Neural cell (in vitro differentiated cells): ENCODE measurements at regions not wholly inside any gene's neighbourhood (a gene's known extent, or its start where the extent isn't known, plus 50 kb on each side); places are given as distances from the start of the nearest gene placed in this dataset.

Source experiments
- H2AFZ ChIP-seq: fragments of 200-600, 300-800 bp; sonication (generic), shearing (Covaris generic); 2 replicates; pipeline ENCODE4 v1.6.0; 2014; ENCODE audit warnings: low read depth, mild to moderate bottlenecking, antibody characterized with exemption, low read length, moderate library complexity
- H3F3A ChIP-seq: fragments of 200-600 bp; shearing (Covaris generic); 2 replicates; pipeline ENCODE4 v1.6.1; 2016; ENCODE audit warnings: mild to moderate bottlenecking, moderate library complexity, mixed read lengths, antibody characterized with exemption, low read length; ENCODE audit not compliant: insufficient read depth, poor library complexity, severe bottlenecking
- H3K27ac ChIP-seq: fragments of 200-600, 300-800 bp; sonication (generic), shearing (Covaris generic); 2 replicates; pipeline ENCODE4 v1.5.1; 2014; ENCODE audit warnings: mild to moderate bottlenecking, low read length, moderate library complexity
- H3K27me3 ChIP-seq: fragments of 300-800, 200-600 bp; sonication (generic), shearing (Covaris generic); 2 replicates; pipeline ENCODE4 v1.6.0; 2014; ENCODE audit warnings: mild to moderate bottlenecking, low read depth, low read length, moderate library complexity; ENCODE audit not compliant: insufficient read depth
- H3K36me3 ChIP-seq: fragments of 300-800, 200-600 bp; sonication (generic), shearing (Covaris generic); 2 replicates; pipeline ENCODE4 v1.5.1; 2014; ENCODE audit warnings: mild to moderate bottlenecking, antibody characterized with exemption, low read length, moderate library complexity; ENCODE audit not compliant: insufficient read depth
- H3K4me2 ChIP-seq: fragments of 300-800, 200-600 bp; sonication (generic), shearing (Covaris generic); 2 replicates; pipeline ENCODE4 v1.6.0; 2014; ENCODE audit warnings: mild to moderate bottlenecking, low read length
- H3K4me3 ChIP-seq: fragments of 300-800, 200-600 bp; sonication (generic), shearing (Covaris generic); 2 replicates; pipeline ENCODE4 v1.5.1; 2014; ENCODE audit warnings: mild to moderate bottlenecking, low read length, moderate library complexity
- H3K79me2 ChIP-seq: fragments of 200-600 bp; shearing (Covaris generic); replicated peaks from 2 replicates; pipeline ENCODE4 v1.6.0; 2014; ENCODE audit warnings: mild to moderate bottlenecking, low read length, moderate library complexity; ENCODE audit not compliant: insufficient read depth
- H3K9ac ChIP-seq: fragments of 300-800, 200-600 bp; sonication (generic), shearing (Covaris generic); 2 replicates; pipeline ENCODE4 v1.6.1; 2016; ENCODE audit warnings: mild to moderate bottlenecking, low read length, mixed read lengths
- H3K9me2 ChIP-seq: fragments of 200-600 bp; shearing (Covaris generic); 2 replicates; pipeline ENCODE4 v1.6.1; 2016; ENCODE audit warnings: mild to moderate bottlenecking, low read length, mixed read lengths; ENCODE audit not compliant: insufficient read depth
- H3K9me3 ChIP-seq: fragments of 200-600, 300-800 bp; sonication (generic), shearing (Covaris generic); 2 replicates; pipeline ENCODE4 v1.6.1; 2016; ENCODE audit warnings: mild to moderate bottlenecking, mixed run types, low read length, moderate library complexity, mixed read lengths
- H4K20me1 ChIP-seq: fragments of 200-600 bp; shearing (Covaris generic); 2 replicates; pipeline ENCODE4 v1.6.1; 2016; ENCODE audit warnings: mild to moderate bottlenecking, mixed run types; ENCODE audit not compliant: insufficient read depth
- EP300 ChIP-seq: fragments of 450-650 bp; conservative IDR thresholded peaks from 2 replicates; pipeline ENCODE4 v1.6.1; 2014; ENCODE audit warnings: antibody characterized with exemption, mild to moderate bottlenecking, moderate library complexity; ENCODE audit not compliant: poor library complexity, severe bottlenecking
- EZH2 ChIP-seq: fragments of 200-600, 300-800 bp; shearing (Covaris generic), sonication (generic); IDR thresholded peaks from 2 replicates; pipeline ENCODE4 v1.6.1; 2014; ENCODE audit warnings: antibody characterized with exemption, low read length, borderline replicate concordance, mild to moderate bottlenecking; ENCODE audit not compliant: insufficient read depth, poor library complexity, severe bottlenecking
- MXI1 ChIP-seq: fragments of 450-650 bp; conservative IDR thresholded peaks from 2 replicates; pipeline ENCODE4 v1.6.1; 2014; ENCODE audit warnings: antibody characterized with exemption, mild to moderate bottlenecking; ENCODE audit not compliant: poor library complexity, severe bottlenecking
- POLR2AphosphoS5 ChIP-seq: IDR thresholded peaks from 2 replicates; pipeline ENCODE4 v1.6.1; 2012
- RAD21 ChIP-seq: fragments of 450-650 bp; conservative IDR thresholded peaks from 2 replicates; pipeline ENCODE4 v1.6.1; 2014; ENCODE audit warnings: antibody characterized with exemption, mild to moderate bottlenecking, moderate library complexity
- SMC3 ChIP-seq: fragments of 450-650 bp; conservative IDR thresholded peaks from 2 replicates; pipeline ENCODE4 v1.6.1; 2014; ENCODE audit warnings: antibody characterized with exemption, mild to moderate bottlenecking, moderate library complexity; ENCODE audit not compliant: poor library complexity
- TAF1 ChIP-seq: IDR thresholded peaks from 2 replicates; pipeline ENCODE4 v1.6.1; 2012; ENCODE audit warnings: low read depth
- TF ChIP-seq, protein P1 (sequence below): IDR thresholded peaks from 2 replicates; pipeline ENCODE4 v1.6.1; 2012; ENCODE audit warnings: borderline replicate concordance
- TF ChIP-seq, protein P2 (sequence below): fragments of 450-650 bp; IDR thresholded peaks from 2 replicates; pipeline ENCODE4 v1.5.1; 2014; ENCODE audit warnings: antibody characterized with exemption, mild to moderate bottlenecking, moderate library complexity; ENCODE audit not compliant: poor library complexity, severe bottlenecking

DNA sequence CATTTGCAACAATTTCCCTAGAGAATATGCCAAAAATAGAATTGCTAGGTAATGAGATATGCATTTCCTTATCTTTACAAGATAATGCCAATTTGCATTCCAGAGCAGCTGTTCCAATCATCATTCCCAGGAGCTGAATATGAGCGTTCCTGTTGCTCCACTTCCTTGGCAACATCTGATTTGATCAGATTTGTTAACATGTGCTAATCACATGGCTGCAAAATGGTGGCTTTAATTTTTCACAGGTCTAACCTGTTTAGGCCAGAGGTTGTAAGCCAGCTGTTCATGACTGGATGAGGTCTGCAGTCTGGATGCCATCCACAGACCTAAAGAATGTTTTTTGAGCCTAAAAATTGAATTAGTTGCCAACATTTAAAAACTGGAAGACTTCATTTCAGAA, 220.7 kb upstream of the IL12B start (continued):
- TF ChIP-seq EZH2, result no peak

DNA sequence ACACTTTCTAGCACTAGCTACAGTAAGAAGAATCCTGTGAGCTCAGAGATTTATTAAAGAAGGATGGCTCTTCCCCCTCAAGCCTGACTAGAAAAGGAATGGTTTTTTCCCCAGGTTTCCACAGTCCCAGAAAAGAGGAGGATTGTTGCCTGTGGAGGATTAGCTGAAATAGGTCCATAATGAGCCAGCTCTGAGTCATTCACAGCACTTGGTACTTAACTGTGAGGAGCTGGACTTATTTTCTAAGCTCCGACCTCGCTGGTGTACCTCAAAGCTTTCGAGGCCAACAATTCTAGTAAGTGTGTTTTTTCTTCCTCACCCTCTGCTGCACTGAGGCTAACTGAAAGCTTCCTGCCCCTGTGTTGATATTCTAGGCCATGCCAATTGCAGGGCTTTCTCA, 222.5 kb upstream of the IL12B start:
- no peak overlapping the region for H3K9ac ChIP-seq
- no peaks in the 10 kb centered on the region for H3K9me2 ChIP-seq
- H4K20me1 ChIP-seq, result no peaks in the 10 kb centered on the region
- TF ChIP-seq, protein P1, sequence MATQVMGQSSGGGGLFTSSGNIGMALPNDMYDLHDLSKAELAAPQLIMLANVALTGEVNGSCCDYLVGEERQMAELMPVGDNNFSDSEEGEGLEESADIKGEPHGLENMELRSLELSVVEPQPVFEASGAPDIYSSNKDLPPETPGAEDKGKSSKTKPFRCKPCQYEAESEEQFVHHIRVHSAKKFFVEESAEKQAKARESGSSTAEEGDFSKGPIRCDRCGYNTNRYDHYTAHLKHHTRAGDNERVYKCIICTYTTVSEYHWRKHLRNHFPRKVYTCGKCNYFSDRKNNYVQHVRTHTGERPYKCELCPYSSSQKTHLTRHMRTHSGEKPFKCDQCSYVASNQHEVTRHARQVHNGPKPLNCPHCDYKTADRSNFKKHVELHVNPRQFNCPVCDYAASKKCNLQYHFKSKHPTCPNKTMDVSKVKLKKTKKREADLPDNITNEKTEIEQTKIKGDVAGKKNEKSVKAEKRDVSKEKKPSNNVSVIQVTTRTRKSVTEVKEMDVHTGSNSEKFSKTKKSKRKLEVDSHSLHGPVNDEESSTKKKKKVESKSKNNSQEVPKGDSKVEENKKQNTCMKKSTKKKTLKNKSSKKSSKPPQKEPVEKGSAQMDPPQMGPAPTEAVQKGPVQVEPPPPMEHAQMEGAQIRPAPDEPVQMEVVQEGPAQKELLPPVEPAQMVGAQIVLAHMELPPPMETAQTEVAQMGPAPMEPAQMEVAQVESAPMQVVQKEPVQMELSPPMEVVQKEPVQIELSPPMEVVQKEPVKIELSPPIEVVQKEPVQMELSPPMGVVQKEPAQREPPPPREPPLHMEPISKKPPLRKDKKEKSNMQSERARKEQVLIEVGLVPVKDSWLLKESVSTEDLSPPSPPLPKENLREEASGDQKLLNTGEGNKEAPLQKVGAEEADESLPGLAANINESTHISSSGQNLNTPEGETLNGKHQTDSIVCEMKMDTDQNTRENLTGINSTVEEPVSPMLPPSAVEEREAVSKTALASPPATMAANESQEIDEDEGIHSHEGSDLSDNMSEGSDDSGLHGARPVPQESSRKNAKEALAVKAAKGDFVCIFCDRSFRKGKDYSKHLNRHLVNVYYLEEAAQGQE, result no peak
- no peak for TF ChIP-seq TAF1
- TF ChIP-seq EZH2, result no peak
- TF ChIP-seq SMC3, result no peak
- TF ChIP-seq RAD21, result no peak
- TF ChIP-seq, protein P2, sequence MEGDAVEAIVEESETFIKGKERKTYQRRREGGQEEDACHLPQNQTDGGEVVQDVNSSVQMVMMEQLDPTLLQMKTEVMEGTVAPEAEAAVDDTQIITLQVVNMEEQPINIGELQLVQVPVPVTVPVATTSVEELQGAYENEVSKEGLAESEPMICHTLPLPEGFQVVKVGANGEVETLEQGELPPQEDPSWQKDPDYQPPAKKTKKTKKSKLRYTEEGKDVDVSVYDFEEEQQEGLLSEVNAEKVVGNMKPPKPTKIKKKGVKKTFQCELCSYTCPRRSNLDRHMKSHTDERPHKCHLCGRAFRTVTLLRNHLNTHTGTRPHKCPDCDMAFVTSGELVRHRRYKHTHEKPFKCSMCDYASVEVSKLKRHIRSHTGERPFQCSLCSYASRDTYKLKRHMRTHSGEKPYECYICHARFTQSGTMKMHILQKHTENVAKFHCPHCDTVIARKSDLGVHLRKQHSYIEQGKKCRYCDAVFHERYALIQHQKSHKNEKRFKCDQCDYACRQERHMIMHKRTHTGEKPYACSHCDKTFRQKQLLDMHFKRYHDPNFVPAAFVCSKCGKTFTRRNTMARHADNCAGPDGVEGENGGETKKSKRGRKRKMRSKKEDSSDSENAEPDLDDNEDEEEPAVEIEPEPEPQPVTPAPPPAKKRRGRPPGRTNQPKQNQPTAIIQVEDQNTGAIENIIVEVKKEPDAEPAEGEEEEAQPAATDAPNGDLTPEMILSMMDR, result no peak
- TF ChIP-seq EP300, result no peak
- TF ChIP-seq POLR2AphosphoS5, result no peak
- no peak for TF ChIP-seq MXI1
- H3K79me2 ChIP-seq, result no peaks in the 10 kb centered on the region
- peaks cover 3% of the 10 kb centered on the region for H3F3A ChIP-seq
- peak overlapping the region; percentile 94 for H3K27ac ChIP-seq
- no peak overlapping the region for H3K4me3 ChIP-seq
- no peak overlapping the region for H3K4me2 ChIP-seq
- no peaks in the 10 kb centered on the region for H3K27me3 ChIP-seq
- no peaks in the 10 kb centered on the region for H3K9me3 ChIP-seq
- no peaks in the 10 kb centered on the region for H3K36me3 ChIP-seq
- no peak overlapping the region for H2AFZ ChIP-seq

DNA sequence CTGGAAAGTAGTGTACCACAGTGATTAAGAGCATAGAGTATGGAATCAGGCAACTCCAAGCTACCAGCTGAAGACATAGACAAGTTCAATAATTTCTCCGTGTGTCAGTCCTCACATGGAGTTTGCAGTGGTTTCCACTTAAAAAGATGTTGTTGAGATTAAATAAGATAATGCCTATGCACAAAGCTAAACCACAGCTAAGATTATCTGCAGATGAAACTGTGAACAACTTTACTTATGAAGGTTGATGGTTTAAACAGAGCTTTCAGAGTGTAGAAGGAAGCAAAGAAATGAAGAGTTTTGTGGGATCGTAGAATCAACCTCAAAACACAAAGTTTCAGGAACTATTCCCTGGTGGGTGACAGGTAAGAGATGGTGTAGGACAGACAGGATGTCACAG, 223.5 kb upstream of the IL12B start:
- Histone ChIP-seq H3K27ac (peak overlapping the region; percentile 94), H3F3A (peaks cover 3% of the 10 kb centered on the region), H3K4me2 (no peak overlapping the region)

More for the DNA sequence above, 223.5 kb upstream of the IL12B start:
- H3K36me3 ChIP-seq, result no peaks in the 10 kb centered on the region
- no peaks in the 10 kb centered on the region for H3K9me3 ChIP-seq
- no peaks in the 10 kb centered on the region for H3K79me2 ChIP-seq
- H3K4me3 ChIP-seq, result no peak overlapping the region
- H2AFZ ChIP-seq, result no peak overlapping the region
- H3K9me2 ChIP-seq, result no peaks in the 10 kb centered on the region
- H3K9ac ChIP-seq, result no peak overlapping the region
- no peaks in the 10 kb centered on the region for H4K20me1 ChIP-seq
- no peaks in the 10 kb centered on the region for H3K27me3 ChIP-seq
- TF ChIP-seq EZH2 (no peak), RAD21 (no peak), EP300 (no peak), TAF1 (no peak), POLR2AphosphoS5 (no peak), SMC3 (no peak), MXI1 (no peak)
- TF ChIP-seq, protein P2, result no peak
- TF ChIP-seq, protein P1, result no peak
